Endothelial cell (in vitro differentiated cells): ENCODE measurements at regions not wholly inside any gene's neighbourhood (a gene's known extent, or its start where the extent isn't known, plus 50 kb on each side); places are given as distances from the start of the nearest gene placed in this dataset.
A peak's percentile ranks its signal among the peaks of the same experiment; 100 is the strongest.

Experiments
- DNase-seq: peaks from one replicate; pipeline ENCODE4 v3.0.0; 2021; ENCODE audit warnings: low spot score
- H3K27ac Mint-ChIP-seq: one replicate; pipeline ENCODE4 v1.8.0; 2021; ENCODE audit warnings: mixed read lengths, inconsistent platforms; ENCODE audit not compliant: unreplicated experiment
- H3K27me3 Mint-ChIP-seq: one replicate; pipeline ENCODE4 v1.8.0; 2021; ENCODE audit warnings: mild to moderate bottlenecking, moderate library complexity, mixed read lengths, inconsistent platforms; ENCODE audit not compliant: unreplicated experiment
- H3K36me3 Mint-ChIP-seq: one replicate; pipeline ENCODE4 v1.8.0; 2021; ENCODE audit warnings: mild to moderate bottlenecking, low read depth, mixed read lengths, inconsistent platforms; ENCODE audit not compliant: unreplicated experiment
- H3K4me1 Mint-ChIP-seq: one replicate; pipeline ENCODE4 v1.8.0; 2021; ENCODE audit warnings: mild to moderate bottlenecking, mixed read lengths, inconsistent platforms; ENCODE audit not compliant: unreplicated experiment
- H3K4me3 Mint-ChIP-seq: one replicate; pipeline ENCODE4 v1.8.0; 2021; ENCODE audit warnings: mild to moderate bottlenecking, mixed read lengths, inconsistent platforms; ENCODE audit not compliant: unreplicated experiment
- H3K9me3 Mint-ChIP-seq: one replicate; pipeline ENCODE4 v1.8.0; 2021; ENCODE audit warnings: mixed read lengths, inconsistent platforms; ENCODE audit not compliant: unreplicated experiment
- TF ChIP-seq, protein P1 (sequence below): fragments of 200-600 bp; sonication (generic); IDR thresholded peaks from one replicate; pipeline ENCODE4 v1.5.0; 2021; ENCODE audit warnings: antibody characterized with exemption; ENCODE audit not compliant: unreplicated experiment

DNA sequence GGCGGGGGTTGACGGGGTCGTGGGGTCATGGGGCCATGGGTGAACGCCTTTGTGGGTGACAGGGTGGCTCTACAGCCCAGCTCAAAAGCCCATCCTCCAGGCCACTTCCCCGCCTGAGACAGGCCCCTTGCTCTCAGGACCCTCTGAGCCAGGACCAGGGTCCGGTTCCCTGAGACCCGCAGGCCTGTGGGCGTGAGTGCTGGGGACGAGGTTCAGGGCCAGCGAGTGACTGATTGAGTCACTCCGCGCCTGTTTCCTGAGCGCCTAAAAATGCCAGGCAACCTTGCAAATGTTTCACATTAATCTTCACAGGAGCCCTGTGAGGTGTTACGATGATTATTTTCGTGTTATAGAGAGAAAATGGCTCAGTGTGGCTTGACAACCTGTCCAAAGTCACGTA lies 97.8 kb downstream of the ZNF674 start:
- peak overlapping the region; percentile 93 for H3K27ac Mint-ChIP-seq
- DNase-seq, result no peak
- H3K4me1 Mint-ChIP-seq, result peaks cover 4% of the 10 kb centered on the region
- no peaks in the 10 kb centered on the region for H3K9me3 Mint-ChIP-seq
- TF ChIP-seq, protein P1, sequence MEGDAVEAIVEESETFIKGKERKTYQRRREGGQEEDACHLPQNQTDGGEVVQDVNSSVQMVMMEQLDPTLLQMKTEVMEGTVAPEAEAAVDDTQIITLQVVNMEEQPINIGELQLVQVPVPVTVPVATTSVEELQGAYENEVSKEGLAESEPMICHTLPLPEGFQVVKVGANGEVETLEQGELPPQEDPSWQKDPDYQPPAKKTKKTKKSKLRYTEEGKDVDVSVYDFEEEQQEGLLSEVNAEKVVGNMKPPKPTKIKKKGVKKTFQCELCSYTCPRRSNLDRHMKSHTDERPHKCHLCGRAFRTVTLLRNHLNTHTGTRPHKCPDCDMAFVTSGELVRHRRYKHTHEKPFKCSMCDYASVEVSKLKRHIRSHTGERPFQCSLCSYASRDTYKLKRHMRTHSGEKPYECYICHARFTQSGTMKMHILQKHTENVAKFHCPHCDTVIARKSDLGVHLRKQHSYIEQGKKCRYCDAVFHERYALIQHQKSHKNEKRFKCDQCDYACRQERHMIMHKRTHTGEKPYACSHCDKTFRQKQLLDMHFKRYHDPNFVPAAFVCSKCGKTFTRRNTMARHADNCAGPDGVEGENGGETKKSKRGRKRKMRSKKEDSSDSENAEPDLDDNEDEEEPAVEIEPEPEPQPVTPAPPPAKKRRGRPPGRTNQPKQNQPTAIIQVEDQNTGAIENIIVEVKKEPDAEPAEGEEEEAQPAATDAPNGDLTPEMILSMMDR, result no peak
- peaks cover 7% of the 10 kb centered on the region for H3K36me3 Mint-ChIP-seq
- peaks cover 9% of the 10 kb centered on the region for H3K27me3 Mint-ChIP-seq
- peak overlapping the region; percentile 90 for H3K4me3 Mint-ChIP-seq

DNA sequence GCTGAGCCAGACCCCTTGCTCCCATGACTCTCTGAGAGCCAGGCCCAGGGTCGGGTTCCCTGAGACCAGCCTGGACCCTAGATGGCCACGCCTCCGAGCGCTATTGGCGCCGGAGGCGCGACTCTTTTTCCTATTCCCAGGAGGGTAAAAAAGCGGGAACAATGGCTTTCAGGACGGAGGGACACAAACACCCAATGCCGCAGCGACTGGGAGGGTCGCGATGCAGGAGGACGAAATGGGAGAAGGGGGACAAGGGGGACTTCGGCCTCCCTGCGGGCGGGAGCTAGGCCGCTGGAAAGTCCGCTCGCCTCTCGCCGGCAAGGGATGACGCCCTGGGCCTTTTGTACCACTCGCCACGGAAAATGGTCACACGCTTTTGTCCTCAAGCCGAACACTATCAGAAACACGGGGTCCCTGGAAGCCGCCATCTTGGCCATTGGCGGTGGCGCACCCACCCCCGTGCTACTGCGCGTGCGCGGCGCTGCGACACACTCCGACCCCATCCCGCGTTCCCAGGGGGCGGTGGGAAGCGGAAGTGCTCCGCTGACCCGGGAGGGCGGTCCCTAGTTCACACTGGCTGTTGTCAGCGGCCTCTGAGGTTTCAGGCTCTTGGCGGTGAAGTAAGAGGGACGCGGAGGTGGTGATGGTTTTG lies 98.4 kb downstream of the ZNF674 start:
- peak overlapping the region; percentile 93 for H3K27ac Mint-ChIP-seq
- peaks cover 3% of the 10 kb centered on the region for H3K36me3 Mint-ChIP-seq
- H3K9me3 Mint-ChIP-seq, result no peaks in the 10 kb centered on the region
- H3K4me3 Mint-ChIP-seq, result peak overlapping the region; percentile 90
- H3K27me3 Mint-ChIP-seq, result peaks cover 9% of the 10 kb centered on the region
- peak; percentile 82 for DNase-seq
- TF ChIP-seq, protein P1, result no peak
- H3K4me1 Mint-ChIP-seq, result peaks cover 4% of the 10 kb centered on the region

DNA sequence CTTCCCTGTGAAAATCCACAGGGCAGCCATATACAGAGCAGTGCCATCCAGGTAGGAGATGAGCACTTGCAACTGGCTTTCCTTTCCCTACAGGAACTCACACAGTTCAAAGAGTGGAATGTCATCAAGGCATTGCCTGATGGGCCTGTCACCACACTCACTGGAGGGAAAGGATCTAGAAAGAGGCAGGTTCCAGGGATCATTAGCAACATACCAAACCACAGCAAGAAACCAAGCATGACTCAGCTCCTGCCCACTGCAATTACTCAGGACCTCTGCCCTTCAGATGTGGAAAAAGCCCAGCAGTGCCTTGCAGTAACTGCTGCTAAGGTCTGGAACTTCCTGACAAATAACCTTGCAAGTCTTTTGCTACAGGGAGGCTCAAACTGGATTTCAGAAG lies 101.2 kb downstream of the ZNF674 start:
- Mint-ChIP-seq H3K36me3 (peaks cover 3% of the 10 kb centered on the region), H3K9me3 (no peaks in the 10 kb centered on the region), H3K4me3 (no peak overlapping the region), H3K27ac (no peak overlapping the region), H3K27me3 (peaks cover 11% of the 10 kb centered on the region), H3K4me1 (peaks cover 4% of the 10 kb centered on the region)
- DNase-seq, result no peak
- TF ChIP-seq, protein P1, result no peak

- Mint-ChIP-seq H3K27me3 (peaks cover 2% of the 10 kb centered on the region), H3K36me3 (no peaks in the 10 kb centered on the region), H3K27ac (no peak overlapping the region)
Measured at GRCh38 chrX:46436744-46437143, 108.5 kb downstream of the ZNF674 start.

DNA sequence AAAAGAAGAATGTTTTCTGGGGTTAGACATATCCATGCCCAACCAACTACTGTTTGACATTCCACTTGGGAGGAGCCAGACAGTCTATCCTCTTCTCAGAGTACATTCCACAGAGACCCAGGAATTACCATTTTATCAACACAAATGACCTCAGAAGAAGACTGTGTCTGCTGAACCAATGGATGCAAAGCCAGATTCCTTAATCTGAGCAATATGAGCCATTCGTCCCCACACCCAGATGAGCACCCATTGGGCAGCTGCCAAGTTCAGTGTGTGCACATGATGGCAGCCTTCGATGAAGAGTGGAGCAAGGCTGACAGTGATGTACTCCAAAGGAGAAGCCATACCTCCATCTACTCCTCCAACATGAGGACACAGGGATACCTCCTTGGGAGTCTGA lies 111.3 kb downstream of the ZNF674 start:
- no peaks in the 10 kb centered on the region for H3K36me3 Mint-ChIP-seq
- no peaks in the 10 kb centered on the region for H3K9me3 Mint-ChIP-seq
- H3K4me1 Mint-ChIP-seq, result no peaks in the 10 kb centered on the region
- no peak overlapping the region for H3K4me3 Mint-ChIP-seq
- no peaks in the 10 kb centered on the region for H3K27me3 Mint-ChIP-seq
- no peak for DNase-seq
- no peak overlapping the region for H3K27ac Mint-ChIP-seq
- TF ChIP-seq, protein P1, result no peak

More at GRCh38 chrX:46436744-46437143, 108.5 kb downstream of the ZNF674 start:
- Mint-ChIP-seq H3K4me1 (no peaks in the 10 kb centered on the region), H3K4me3 (no peak overlapping the region), H3K9me3 (no peaks in the 10 kb centered on the region)
- no peak for DNase-seq
- TF ChIP-seq, protein P1, result no peak
